ENCODE measurements at regions not wholly inside any gene's neighbourhood (a gene's known extent, or its start where the extent isn't known, plus 50 kb on each side); places are given as distances from the start of the nearest gene placed in this dataset.

GRCh38 chr5:5643481-5643880 is 221.0 kb downstream of the ICE1 start:
- Histone ChIP-seq H3K4me3 (ENCODE audit: control insufficient read depth in 2 of 3, extremely low read depth in 1 of 3, insufficient read depth in 2 of 3, low read depth in 1 of 3, low read length in 3 of 3) (no peak overlapping the region), H3K9me1 (ENCODE audit: control insufficient read depth, extremely low read depth, insufficient read depth, low read length) (no peaks in the 10 kb centered on the region), H3K79me2 (ENCODE audit: control insufficient read depth, insufficient read depth, low read length) (no peaks in the 10 kb centered on the region), H3K27ac (ENCODE audit: control insufficient read depth, insufficient read depth, low read length) (no peak overlapping the region), H3K36me3 (ENCODE audit: control insufficient read depth in 2 of 2, extremely low read depth in 1 of 2, insufficient read depth in 2 of 2, low read length in 2 of 2) (no peaks in the 10 kb centered on the region), H3K4me2 (ENCODE audit: control insufficient read depth, extremely low read depth, insufficient read depth, low read depth, low read length) (no peak overlapping the region), H3K27me3 (ENCODE audit: control insufficient read depth, extremely low read depth, insufficient read depth, low read length) (no peaks in the 10 kb centered on the region), H3K9me3 (ENCODE audit: control insufficient read depth, low read depth, low read length) (peaks cover 3% of the 10 kb centered on the region), H3K9ac (ENCODE audit: control insufficient read depth, extremely low read depth, insufficient read depth, low read length) (no peak overlapping the region), H3K4me1 (ENCODE audit: control insufficient read depth, extremely low read depth, insufficient read depth, low read length) (no peaks in the 10 kb centered on the region), H2AFZ (ENCODE audit: control insufficient read depth, low read length) (no peak overlapping the region), H4K20me1 (ENCODE audit: control insufficient read depth, extremely low read depth, insufficient read depth, low read length) (no peaks in the 10 kb centered on the region)
- dilution Hi-C loops (cut with MboI; ENCODE audit: extremely low pct_ligation_motif_present, low sequenced_read_pairs): no loop called here
- FAIRE-seq: no peak
- TF ChIP-seq, protein P1, sequence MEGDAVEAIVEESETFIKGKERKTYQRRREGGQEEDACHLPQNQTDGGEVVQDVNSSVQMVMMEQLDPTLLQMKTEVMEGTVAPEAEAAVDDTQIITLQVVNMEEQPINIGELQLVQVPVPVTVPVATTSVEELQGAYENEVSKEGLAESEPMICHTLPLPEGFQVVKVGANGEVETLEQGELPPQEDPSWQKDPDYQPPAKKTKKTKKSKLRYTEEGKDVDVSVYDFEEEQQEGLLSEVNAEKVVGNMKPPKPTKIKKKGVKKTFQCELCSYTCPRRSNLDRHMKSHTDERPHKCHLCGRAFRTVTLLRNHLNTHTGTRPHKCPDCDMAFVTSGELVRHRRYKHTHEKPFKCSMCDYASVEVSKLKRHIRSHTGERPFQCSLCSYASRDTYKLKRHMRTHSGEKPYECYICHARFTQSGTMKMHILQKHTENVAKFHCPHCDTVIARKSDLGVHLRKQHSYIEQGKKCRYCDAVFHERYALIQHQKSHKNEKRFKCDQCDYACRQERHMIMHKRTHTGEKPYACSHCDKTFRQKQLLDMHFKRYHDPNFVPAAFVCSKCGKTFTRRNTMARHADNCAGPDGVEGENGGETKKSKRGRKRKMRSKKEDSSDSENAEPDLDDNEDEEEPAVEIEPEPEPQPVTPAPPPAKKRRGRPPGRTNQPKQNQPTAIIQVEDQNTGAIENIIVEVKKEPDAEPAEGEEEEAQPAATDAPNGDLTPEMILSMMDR (optimal IDR thresholded peaks at IDR 0.05 in 1 of 3, IDR thresholded peaks at IDR 0.05 in 1 of 3, conservative IDR thresholded peaks at IDR 0.05 in 1 of 3; ENCODE audit: extremely low read depth in 1 of 3, insufficient read depth in 2 of 3, low read length in 3 of 3): no peak
- DNase-seq (ENCODE audit: low read depth, low spot score): no peak

DNA sequence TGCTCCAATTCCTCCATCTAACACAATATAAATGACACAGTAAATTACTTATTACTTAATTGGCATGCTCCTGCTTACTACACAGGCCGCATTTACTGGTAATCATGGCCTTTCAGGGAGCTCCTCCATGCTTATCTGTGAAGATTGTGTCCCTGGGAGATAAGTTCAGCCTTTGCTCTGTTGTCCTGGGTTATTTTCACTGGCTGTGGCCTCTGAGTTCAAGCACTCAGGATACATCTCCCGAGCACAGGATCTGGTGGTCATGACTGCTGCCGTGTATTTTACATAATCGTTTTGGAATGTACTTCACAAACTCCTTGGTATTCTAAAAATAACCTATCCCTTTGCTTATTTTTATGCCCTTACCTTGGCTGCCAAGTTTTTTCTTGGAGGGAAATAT is 215.7 kb downstream of the ICE1 start:
- dilution Hi-C loops (cut with MboI; ENCODE audit: extremely low pct_ligation_motif_present, low sequenced_read_pairs): no loop called here
- no peaks in the 10 kb centered on the region for H3K36me3 ChIP-seq (ENCODE audit: control insufficient read depth in 2 of 2, extremely low read depth in 1 of 2, insufficient read depth in 2 of 2, low read length in 2 of 2)
- no peak overlapping the region for H2AFZ ChIP-seq (ENCODE audit: control insufficient read depth, low read length)
- no peak overlapping the region for H3K27ac ChIP-seq (ENCODE audit: control insufficient read depth, insufficient read depth, low read length)
- H3K9me1 ChIP-seq (ENCODE audit: control insufficient read depth, extremely low read depth, insufficient read depth, low read length): no peaks in the 10 kb centered on the region
- no peaks in the 10 kb centered on the region for H3K27me3 ChIP-seq (ENCODE audit: control insufficient read depth, extremely low read depth, insufficient read depth, low read length)
- no peaks in the 10 kb centered on the region for H4K20me1 ChIP-seq (ENCODE audit: control insufficient read depth, extremely low read depth, insufficient read depth, low read length)
- H3K9ac ChIP-seq (ENCODE audit: control insufficient read depth, extremely low read depth, insufficient read depth, low read length): no peak overlapping the region
- no peak for FAIRE-seq
- DNase-seq (ENCODE audit: low read depth, low spot score): no peak
- H3K4me3 ChIP-seq (ENCODE audit: control insufficient read depth in 2 of 3, extremely low read depth in 1 of 3, insufficient read depth in 2 of 3, low read depth in 1 of 3, low read length in 3 of 3): no peak overlapping the region
- no peaks in the 10 kb centered on the region for H3K79me2 ChIP-seq (ENCODE audit: control insufficient read depth, insufficient read depth, low read length)
- no peaks in the 10 kb centered on the region for H3K9me3 ChIP-seq (ENCODE audit: control insufficient read depth, low read depth, low read length)
- H3K4me1 ChIP-seq (ENCODE audit: control insufficient read depth, extremely low read depth, insufficient read depth, low read length): no peaks in the 10 kb centered on the region
- H3K4me2 ChIP-seq (ENCODE audit: control insufficient read depth, extremely low read depth, insufficient read depth, low read depth, low read length): no peak overlapping the region
- TF ChIP-seq, protein P1 (optimal IDR thresholded peaks at IDR 0.05 in 1 of 3, IDR thresholded peaks at IDR 0.05 in 1 of 3, conservative IDR thresholded peaks at IDR 0.05 in 1 of 3; ENCODE audit: extremely low read depth in 1 of 3, insufficient read depth in 2 of 3, low read length in 3 of 3): no peak
- no peak for TF ChIP-seq EZH2 (IDR thresholded peaks at IDR 0.05; ENCODE audit: low read length)

All from keratinocyte (primary cell).